ENCODE measurements at regions not wholly inside any gene's neighbourhood (a gene's known extent, or its start where the extent isn't known, plus 50 kb on each side); places are given as distances from the start of the nearest gene placed in this dataset.

DNA sequence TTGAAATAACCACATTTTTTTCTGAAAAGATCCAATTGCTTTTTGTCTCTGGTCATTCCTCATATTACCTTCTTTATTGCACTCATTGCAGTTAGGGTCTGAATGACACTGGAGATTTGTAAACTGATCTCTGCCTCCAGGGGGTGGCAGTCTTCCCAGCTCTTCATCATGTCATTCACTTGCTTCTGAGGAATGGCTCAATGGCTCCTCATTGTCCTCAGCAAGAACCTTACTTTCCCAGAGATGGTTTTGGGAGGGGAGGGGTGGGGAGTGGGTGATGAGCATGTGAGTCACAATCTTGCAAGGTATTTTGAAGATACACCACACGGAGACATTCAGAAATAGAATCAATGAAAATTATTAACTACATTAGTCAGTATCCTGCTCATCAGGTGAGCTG, 159.8 kb upstream of the GAS1 start:
- Histone ChIP-seq H3K4me1 (ENCODE audit: insufficient read depth, low read length) (no peaks in the 10 kb centered on the region), H4K91ac (ENCODE audit: insufficient read length, low read depth, low read length) (no peak overlapping the region), H3K79me1 (ENCODE audit: insufficient read depth, low read depth, low read length, poor library complexity, severe bottlenecking) (no peaks in the 10 kb centered on the region), H3K4ac (ENCODE audit: low read depth, low read length) (no peak overlapping the region), H2AK5ac (ENCODE audit: insufficient read length, low read length) (no peak overlapping the region), H3K23me2 (ENCODE audit: insufficient read length, low read depth, low read length, poor library complexity, severe bottlenecking) (no peaks in the 10 kb centered on the region), H3T11ph (ENCODE audit: low read length) (no peak overlapping the region), H3K27ac (ENCODE audit: insufficient read length, low read depth, low read length) (no peak overlapping the region), H4K5ac (ENCODE audit: insufficient read length, low read depth, low read length) (no peak overlapping the region), H2BK12ac (ENCODE audit: insufficient read length, low read depth, low read length) (no peak overlapping the region), H2BK120ac (ENCODE audit: low read depth, low read length, poor library complexity, severe bottlenecking) (no peak overlapping the region), H2BK20ac (ENCODE audit: low read depth, low read length, poor library complexity, severe bottlenecking) (no peak overlapping the region), H3K27me3 (ENCODE audit: insufficient read depth, low read length) (no peaks in the 10 kb centered on the region), H3K18ac (ENCODE audit: insufficient read length, low read depth, low read length) (no peak overlapping the region), H3K4me2 (ENCODE audit: insufficient read depth, insufficient read length, low read length) (no peak overlapping the region), H2BK15ac (ENCODE audit: low read depth, low read length) (no peak overlapping the region), H3K23ac (ENCODE audit: insufficient read length, low read depth, low read length) (no peak overlapping the region), H3K9me3 (ENCODE audit: control insufficient read depth, low read depth, low read length) (no peaks in the 10 kb centered on the region), H2BK5ac (ENCODE audit: insufficient read length, low read length) (no peak overlapping the region), H3K79me2 (ENCODE audit: insufficient read depth, low read length) (no peaks in the 10 kb centered on the region), H3K9ac (ENCODE audit: extremely low read depth, insufficient read length, low read length) (no peak overlapping the region), H3K14ac (ENCODE audit: insufficient read depth, low read length) (no peak overlapping the region), H4K8ac (replicated peaks; ENCODE audit: insufficient read length, low read depth, low read length) (no peak overlapping the region), H4K20me1 (ENCODE audit: control insufficient read depth, insufficient read depth, insufficient read length) (no peaks in the 10 kb centered on the region), H3K56ac (ENCODE audit: insufficient read length, low read depth, low read length) (no peak overlapping the region), H2AFZ (ENCODE audit: low read length) (no peak overlapping the region)
- Mint-ChIP-seq H3K36me3 (ENCODE audit: insufficient read depth in 1 of 3, low read depth in 3 of 3) (peaks cover 0 to 8% (median 0%) of the 10 kb centered on the region in 3 experiments; a peak in 3 of 7 replicates), H3K9me3 (peaks cover 0 to 11% of the 10 kb centered on the region in 2 experiments; a peak in 4 of 5 replicates), H3K4me3 (no peak overlapping the region), H3K4me1 (peaks cover 9 to 10% of the 10 kb centered on the region in 2 experiments), H3K27ac (no peak overlapping the region), H3K27me3 (ENCODE audit: low read depth) (peaks cover 3% of the 10 kb centered on the region; the same call in 1 of the 2 replicates)
- peak; percentile 57 for DNase-seq
- no CpG with 5 or more reads among the region's 1 CpG for WGBS (ENCODE audit: extremely low coverage, insufficient read length, low lambda C conversion rate)
- TF ChIP-seq, protein P1, sequence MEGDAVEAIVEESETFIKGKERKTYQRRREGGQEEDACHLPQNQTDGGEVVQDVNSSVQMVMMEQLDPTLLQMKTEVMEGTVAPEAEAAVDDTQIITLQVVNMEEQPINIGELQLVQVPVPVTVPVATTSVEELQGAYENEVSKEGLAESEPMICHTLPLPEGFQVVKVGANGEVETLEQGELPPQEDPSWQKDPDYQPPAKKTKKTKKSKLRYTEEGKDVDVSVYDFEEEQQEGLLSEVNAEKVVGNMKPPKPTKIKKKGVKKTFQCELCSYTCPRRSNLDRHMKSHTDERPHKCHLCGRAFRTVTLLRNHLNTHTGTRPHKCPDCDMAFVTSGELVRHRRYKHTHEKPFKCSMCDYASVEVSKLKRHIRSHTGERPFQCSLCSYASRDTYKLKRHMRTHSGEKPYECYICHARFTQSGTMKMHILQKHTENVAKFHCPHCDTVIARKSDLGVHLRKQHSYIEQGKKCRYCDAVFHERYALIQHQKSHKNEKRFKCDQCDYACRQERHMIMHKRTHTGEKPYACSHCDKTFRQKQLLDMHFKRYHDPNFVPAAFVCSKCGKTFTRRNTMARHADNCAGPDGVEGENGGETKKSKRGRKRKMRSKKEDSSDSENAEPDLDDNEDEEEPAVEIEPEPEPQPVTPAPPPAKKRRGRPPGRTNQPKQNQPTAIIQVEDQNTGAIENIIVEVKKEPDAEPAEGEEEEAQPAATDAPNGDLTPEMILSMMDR (conservative IDR thresholded peaks at IDR 0.05): peak; percentile 55; the same call in 2 of the 3 replicates
